GM23248 (cell line): ENCODE measurements at regions not wholly inside any gene's neighbourhood (a gene's known extent, or its start where the extent isn't known, plus 50 kb on each side); places are given as distances from the start of the nearest gene placed in this dataset.

Experiments
- DNase-seq: peaks from one replicate; pipeline ENCODE4 v3.0.0-alpha.2; 2015
- H2AFZ ChIP-seq: fragments of 200-600 bp; sonication (generic); 2 replicates; pipeline ENCODE4 v1.6.1; 2016; ENCODE audit warnings: antibody characterized with exemption
- H3F3A ChIP-seq: fragments of 200-600 bp; sonication (generic); 2 replicates; pipeline ENCODE4 v1.6.1; 2016; ENCODE audit warnings: mild to moderate bottlenecking, antibody characterized with exemption, mixed run types; ENCODE audit not compliant: insufficient read depth
- H3K27ac ChIP-seq: fragments of 200-600 bp; sonication (generic); 2 replicates; pipeline ENCODE4 v1.5.1; 2016; ENCODE audit warnings: mild to moderate bottlenecking
- H3K27me3 ChIP-seq: fragments of 200-600 bp; sonication (generic); replicated peaks from 2 replicates; pipeline ENCODE4 v1.6.1; 2016; ENCODE audit warnings: mild to moderate bottlenecking; ENCODE audit not compliant: insufficient read depth
- H3K36me3 ChIP-seq: fragments of 200-600 bp; sonication (generic); 2 replicates; pipeline ENCODE4 v1.6.1; 2016; ENCODE audit warnings: low read depth, mild to moderate bottlenecking
- H3K4me1 ChIP-seq: fragments of 200-600 bp; sonication (generic); 2 replicates; pipeline ENCODE4 v1.6.1; 2016; ENCODE audit warnings: mild to moderate bottlenecking; ENCODE audit not compliant: insufficient read depth
- H3K4me2 ChIP-seq: fragments of 200-600 bp; sonication (generic); one replicate; pipeline ENCODE4 v1.6.1; 2016; ENCODE audit warnings: mild to moderate bottlenecking; ENCODE audit not compliant: unreplicated experiment
- H3K4me3 ChIP-seq: fragments of 200-600 bp; sonication (generic); 2 replicates; pipeline ENCODE4 v1.5.1; 2016; ENCODE audit warnings: mild to moderate bottlenecking
- H3K79me2 ChIP-seq: fragments of 200-600 bp; sonication (generic); 2 replicates; pipeline ENCODE4 v1.6.1; 2016; ENCODE audit warnings: mild to moderate bottlenecking; ENCODE audit not compliant: insufficient read depth
- H3K9ac ChIP-seq: fragments of 200-600 bp; sonication (generic); 2 replicates; pipeline ENCODE4 v1.6.1; 2016; ENCODE audit warnings: mild to moderate bottlenecking
- H3K9me2 ChIP-seq: fragments of 200-600 bp; sonication (generic); 2 replicates; pipeline ENCODE4 v1.6.1; 2016; ENCODE audit warnings: mixed run types, mild to moderate bottlenecking, moderate library complexity; ENCODE audit not compliant: insufficient read depth
- H3K9me3 ChIP-seq: fragments of 200-600 bp; sonication (generic); one replicate; pipeline ENCODE4 v1.6.1; 2017; ENCODE audit warnings: low read depth
- H4K20me1 ChIP-seq: fragments of 200-600 bp; sonication (generic); 2 replicates; pipeline ENCODE4 v1.6.0; 2016; ENCODE audit not compliant: insufficient read depth
- EZH2 ChIP-seq: fragments of 200-600 bp; sonication (generic); IDR thresholded peaks from 2 replicates; pipeline ENCODE4 v1.6.1; 2018; ENCODE audit warnings: antibody characterized with exemption, mild to moderate bottlenecking; ENCODE audit not compliant: insufficient read depth, poor library complexity, severe bottlenecking
- EZH2phosphoT487 ChIP-seq: fragments of 200-600 bp; sonication (generic); IDR thresholded peaks from 2 replicates; pipeline ENCODE4 v1.6.1; 2018; ENCODE audit warnings: antibody characterized with exemption, moderate library complexity, mild to moderate bottlenecking, low read depth; ENCODE audit not compliant: insufficient read depth
- WGBS, 2 experiments: methylation state at CpG; one replicate each; pipeline ENCODE4 v1.1.6; 2015 to 2017; ENCODE audit warnings: low lambda C conversion rate in 2 of 2, low coverage in 1 of 2; ENCODE audit errors: missing lambda C conversion rate in 2 of 2; 5-methylcytosine and 5-hydroxymethylcytosine counted together
- in situ Hi-C: fragments of 300-500 bp; cut with MboI; formaldehyde crosslinking; loops from 2 replicates; pipeline ENCODE4 v1.15.0; 2020

DNA sequence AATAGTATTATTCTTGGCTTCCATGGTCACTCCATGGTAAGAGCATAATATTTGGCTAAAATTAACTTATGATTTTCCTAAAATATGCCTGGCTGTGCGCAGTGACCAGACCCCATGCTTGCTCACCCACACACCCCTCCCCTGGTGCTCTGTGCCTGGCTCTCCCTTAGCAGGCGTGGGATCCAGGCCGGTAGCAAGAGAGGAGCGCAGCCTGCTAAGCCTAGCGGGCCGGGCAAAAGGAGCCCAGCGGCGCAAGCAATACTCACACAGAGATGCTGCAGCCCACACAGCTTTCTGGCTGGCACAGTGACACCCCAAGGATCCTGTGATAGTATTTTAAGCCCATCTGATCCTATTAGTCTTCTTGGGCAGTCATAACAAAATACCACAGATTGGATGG is 79.8 kb upstream of the EYS start:
- Histone ChIP-seq H3K4me2 (no peak overlapping the region), H3K4me1 (no peaks in the 10 kb centered on the region), H3K9me3 (no peaks in the 10 kb centered on the region), H3K27ac (no peak overlapping the region), H3F3A (no peaks in the 10 kb centered on the region), H2AFZ (no peak overlapping the region), H3K9me2 (no peaks in the 10 kb centered on the region), H3K4me3 (no peak overlapping the region), H4K20me1 (no peaks in the 10 kb centered on the region), H3K36me3 (no peaks in the 10 kb centered on the region), H3K27me3 (no peaks in the 10 kb centered on the region), H3K9ac (no peak overlapping the region), H3K79me2 (no peaks in the 10 kb centered on the region)
- in situ Hi-C loops: no loop called here
- 56 to 58% methylated on average over 8 of the region's 8 CpGs for WGBS, 2 experiments
- TF ChIP-seq EZH2phosphoT487: no peak
- TF ChIP-seq EZH2: no peak
- no peak for DNase-seq

DNA sequence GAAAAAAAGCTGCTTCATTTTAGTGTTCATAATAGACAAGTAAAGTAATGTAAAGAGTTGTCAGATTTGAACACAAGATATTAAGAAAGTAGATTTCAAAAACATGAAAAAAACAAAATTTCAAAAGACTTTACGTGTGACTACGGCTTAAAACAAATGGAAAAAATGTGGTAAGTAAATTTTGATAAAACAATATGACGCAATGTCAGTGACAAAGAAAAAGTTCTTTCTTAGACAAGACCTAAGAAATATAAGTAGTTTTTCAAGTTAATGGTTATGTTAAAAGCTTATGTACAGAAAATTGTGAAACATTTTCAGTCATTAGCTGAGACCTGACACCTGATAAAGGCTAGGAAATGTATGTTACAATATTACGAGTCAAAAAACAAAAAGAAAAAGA is 73.7 kb upstream of the EYS start:
- in situ Hi-C loops: no loop called here
- no peaks in the 10 kb centered on the region for H3F3A ChIP-seq
- no peaks in the 10 kb centered on the region for H3K4me1 ChIP-seq
- H3K27ac ChIP-seq: no peak overlapping the region
- TF ChIP-seq EZH2phosphoT487 (no peak), EZH2 (no peak)
- H3K4me2 ChIP-seq: no peak overlapping the region
- DNase-seq: no peak
- 44 to 46% methylated on average over 4 of the region's 4 CpGs for WGBS, 2 experiments
- no peaks in the 10 kb centered on the region for H3K9me2 ChIP-seq
- H3K27me3 ChIP-seq: no peaks in the 10 kb centered on the region
- H3K36me3 ChIP-seq: no peaks in the 10 kb centered on the region
- H3K4me3 ChIP-seq: no peak overlapping the region
- no peaks in the 10 kb centered on the region for H3K9me3 ChIP-seq
- no peak overlapping the region for H3K9ac ChIP-seq
- H4K20me1 ChIP-seq: no peaks in the 10 kb centered on the region
- H2AFZ ChIP-seq: no peak overlapping the region
- no peaks in the 10 kb centered on the region for H3K79me2 ChIP-seq

DNA sequence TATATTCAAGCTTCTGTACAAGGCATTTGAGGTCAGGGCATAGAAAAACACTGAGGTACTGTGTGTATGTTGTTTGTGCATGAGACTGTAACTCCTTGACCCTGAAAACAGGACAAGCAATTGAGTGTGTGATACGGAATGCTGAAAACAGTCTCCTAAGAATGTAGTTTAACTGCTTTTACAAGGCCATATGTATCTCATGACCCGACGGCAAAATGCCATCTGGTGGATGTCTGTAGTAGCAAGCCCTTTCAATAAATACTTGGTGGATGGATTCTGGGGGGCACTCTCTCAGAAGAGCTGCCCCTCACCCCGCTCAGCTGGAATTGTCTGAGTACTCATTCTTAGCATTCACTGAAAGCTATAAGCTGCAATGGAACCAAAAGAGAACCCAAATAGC is 69.3 kb upstream of the EYS start:
- Histone ChIP-seq H3F3A (no peaks in the 10 kb centered on the region), H3K79me2 (no peaks in the 10 kb centered on the region), H3K9ac (no peak overlapping the region), H3K36me3 (no peaks in the 10 kb centered on the region), H3K27me3 (no peaks in the 10 kb centered on the region), H3K4me3 (no peak overlapping the region), H4K20me1 (no peaks in the 10 kb centered on the region), H3K9me2 (no peaks in the 10 kb centered on the region), H3K4me1 (no peaks in the 10 kb centered on the region), H3K4me2 (no peak overlapping the region), H3K27ac (no peak overlapping the region), H3K9me3 (no peaks in the 10 kb centered on the region), H2AFZ (no peak overlapping the region)
- no peak for DNase-seq
- no peak for TF ChIP-seq EZH2
- no peak for TF ChIP-seq EZH2phosphoT487
- in situ Hi-C loops: no loop called here
- WGBS, 2 experiments: 25 to 28% methylated on average over 4 of the region's 4 CpGs

DNA sequence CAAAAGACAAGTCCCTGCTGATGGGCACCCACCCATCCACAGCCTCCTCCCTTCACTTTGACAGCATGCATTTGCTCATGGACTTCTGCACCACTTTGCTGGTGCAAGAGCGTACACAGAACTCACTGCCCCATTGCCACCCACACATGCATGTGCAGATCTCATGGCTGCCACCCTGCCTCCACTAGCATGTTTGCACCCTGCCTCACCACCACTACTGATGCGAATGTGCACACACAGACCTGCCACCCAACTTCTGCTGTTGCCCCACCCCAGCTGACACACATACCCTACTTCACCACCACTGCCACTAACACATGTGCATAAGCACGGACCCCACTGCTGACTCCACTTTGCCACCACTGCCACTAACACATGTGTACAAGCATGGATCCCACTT is 64.9 kb upstream of the EYS start:
- no peaks in the 10 kb centered on the region for H3K36me3 ChIP-seq
- no peak for DNase-seq
- H3K79me2 ChIP-seq: no peaks in the 10 kb centered on the region
- no peaks in the 10 kb centered on the region for H4K20me1 ChIP-seq
- no peaks in the 10 kb centered on the region for H3K9me2 ChIP-seq
- H3K4me3 ChIP-seq: no peak overlapping the region
- H3K27me3 ChIP-seq: no peaks in the 10 kb centered on the region
- 49 to 51% methylated on average over 3 of the region's 3 CpGs for WGBS, 2 experiments
- H3K4me1 ChIP-seq: no peaks in the 10 kb centered on the region
- no peak overlapping the region for H3K27ac ChIP-seq
- no peak for TF ChIP-seq EZH2phosphoT487
- no peak for TF ChIP-seq EZH2
- no peaks in the 10 kb centered on the region for H3K9me3 ChIP-seq
- no peak overlapping the region for H3K9ac ChIP-seq
- H2AFZ ChIP-seq: no peak overlapping the region
- in situ Hi-C loops: no loop called here
- H3F3A ChIP-seq: no peaks in the 10 kb centered on the region
- no peak overlapping the region for H3K4me2 ChIP-seq

DNA sequence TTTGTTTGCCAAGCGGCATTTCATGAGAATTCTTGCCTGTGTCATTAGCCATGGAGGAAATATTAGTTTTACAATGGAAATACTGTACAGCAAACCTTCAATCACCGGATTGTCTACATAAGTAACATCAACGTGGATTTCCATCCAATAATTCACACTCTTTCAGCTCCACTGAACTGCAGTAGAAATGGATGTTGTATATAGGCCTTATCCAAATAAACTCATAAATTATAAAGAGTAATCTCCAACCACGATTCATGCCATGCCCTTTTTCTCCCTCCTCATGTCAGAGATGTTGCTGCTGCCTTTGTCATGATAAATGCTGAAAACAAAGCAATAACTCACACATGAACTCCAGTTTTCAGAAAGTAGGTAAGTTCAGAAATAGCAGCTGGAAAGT is 54.9 kb upstream of the EYS start:
- no peak for DNase-seq
- no peaks in the 10 kb centered on the region for H4K20me1 ChIP-seq
- in situ Hi-C loops: no loop called here
- H3K9ac ChIP-seq: no peak overlapping the region
- no peaks in the 10 kb centered on the region for H3K4me1 ChIP-seq
- peaks cover 6% of the 10 kb centered on the region for H3K9me3 ChIP-seq
- H3K9me2 ChIP-seq: no peaks in the 10 kb centered on the region
- no peak overlapping the region for H2AFZ ChIP-seq
- TF ChIP-seq EZH2: no peak
- no peak for TF ChIP-seq EZH2phosphoT487
- no peak overlapping the region for H3K27ac ChIP-seq
- H3K79me2 ChIP-seq: no peaks in the 10 kb centered on the region
- no peaks in the 10 kb centered on the region for H3F3A ChIP-seq
- H3K36me3 ChIP-seq: no peaks in the 10 kb centered on the region
- no peaks in the 10 kb centered on the region for H3K27me3 ChIP-seq
- H3K4me3 ChIP-seq: no peak overlapping the region
- 18 to 20% methylated on average over 4 of the region's 4 CpGs for WGBS, 2 experiments
- no peak overlapping the region for H3K4me2 ChIP-seq
